ENCODE measurements at regions not wholly inside any gene's neighbourhood (a gene's known extent, or its start where the extent isn't known, plus 50 kb on each side); places are given as distances from the start of the nearest gene placed in this dataset.

- TF ChIP-seq EZH2 (IDR thresholded peaks at IDR 0.05; ENCODE audit: insufficient read depth, poor library complexity, severe bottlenecking) (no peak), EZH2phosphoT487 (IDR thresholded peaks at IDR 0.05; ENCODE audit: insufficient read depth, low read depth) (no peak)
These were observed 949.8 kb upstream of the LRATD1 start for GRCh38 chr2:13682540-13683272.

Measured in GM23248 (cell line).